K562 (cell line): ENCODE measurements at regions not wholly inside any gene's neighbourhood (a gene's known extent, or its start where the extent isn't known, plus 50 kb on each side); places are given as distances from the start of the nearest gene placed in this dataset.

Experiments
- CAMTA2 ChIP-seq: fragments of 250-450 bp; sonication (Bioruptor Pico); conservative IDR thresholded peaks from 2 replicates; pipeline ENCODE4 v1.5.1; 2022
- CBFA2T3 ChIP-seq: fragments of 450-650 bp; IDR thresholded peaks from 2 replicates; pipeline ENCODE4 v1.6.1; 2017
- DDX20 ChIP-seq: fragments of 450-650 bp; IDR thresholded peaks from 2 replicates; pipeline ENCODE4 v1.6.1; 2016; ENCODE audit warnings: missing genetic modification characterization, low read depth, mild to moderate bottlenecking, missing compliant biosample characterization, moderate library complexity
- ELF2 ChIP-seq: fragments of 250-450 bp; sonication (Bioruptor Pico); IDR thresholded peaks from 2 replicates; pipeline ENCODE4 v1.5.0; 2021; ENCODE audit warnings: mild to moderate bottlenecking
- ERF ChIP-seq: fragments of 450-650 bp; formaldehyde crosslinking; IDR thresholded peaks from 2 replicates; pipeline ENCODE4 v1.4.0; 2020; ENCODE audit warnings: mild to moderate bottlenecking, mixed read lengths
- FOSL1 ChIP-seq: fragments of 200-800 bp; sonication (Bioruptor generic); conservative IDR thresholded peaks from 2 replicates; pipeline ENCODE4 v1.6.1; 2016; ENCODE audit warnings: missing genetic modification characterization, missing compliant biosample characterization
- ILK ChIP-seq: fragments of 450-650 bp; IDR thresholded peaks from 2 replicates; pipeline ENCODE4 v1.6.1; 2016; ENCODE audit warnings: missing genetic modification characterization, low read depth, mild to moderate bottlenecking, missing compliant biosample characterization, moderate library complexity, borderline replicate concordance
- KDM1A ChIP-seq, 2 experiments: fragments of 450-650 bp; IDR thresholded peaks; 2 replicates each; pipeline ENCODE4 v1.6.1; 2016; ENCODE audit warnings: mild to moderate bottlenecking in 2 of 2
- KLF1 ChIP-seq: fragments of 450-650 bp; IDR thresholded peaks from 2 replicates; pipeline ENCODE4 v1.6.1; 2016; ENCODE audit warnings: missing genetic modification characterization, missing compliant biosample characterization
- MAFK ChIP-seq: IDR thresholded peaks from 2 replicates; pipeline ENCODE4 v1.6.1; 2011; ENCODE audit warnings: low read length, improper control_type of control experiment
- MECOM ChIP-seq: fragments of 250-450 bp; sonication (Bioruptor Pico); IDR thresholded peaks from 2 replicates; pipeline ENCODE4 v1.8.0; 2022; ENCODE audit warnings: inconsistent platforms
- MEF2A ChIP-seq: IDR thresholded peaks from 2 replicates; pipeline ENCODE4 v1.6.1; 2011; ENCODE audit warnings: low read depth, mild to moderate bottlenecking, low read length, moderate library complexity; ENCODE audit not compliant: control insufficient read depth
- NCOR1 ChIP-seq: fragments of 450-650 bp; IDR thresholded peaks from 2 replicates; pipeline ENCODE4 v1.6.1; 2016; ENCODE audit warnings: mild to moderate bottlenecking, moderate library complexity
- NFE2 ChIP-seq: IDR thresholded peaks from 2 replicates; pipeline ENCODE4 v1.6.1; 2014; ENCODE audit warnings: antibody characterized with exemption, low read depth
- PCBP2 ChIP-seq: fragments of 200-400 bp; formaldehyde crosslinking; IDR thresholded peaks from 2 replicates; pipeline ENCODE4 v1.6.1; 2018; ENCODE audit warnings: low read length, low read depth, mild to moderate bottlenecking, moderate library complexity; ENCODE audit not compliant: poor library complexity, severe bottlenecking
- POLR2H ChIP-seq: IDR thresholded peaks from 2 replicates; pipeline ENCODE4 v1.6.1; 2016; ENCODE audit warnings: missing genetic modification characterization, low read depth, mild to moderate bottlenecking, control low read depth, missing compliant biosample characterization, moderate library complexity
- SOX6 ChIP-seq: fragments of 450-650 bp; IDR thresholded peaks from 2 replicates; pipeline ENCODE4 v1.6.1; 2014; ENCODE audit warnings: mild to moderate bottlenecking
- SPI1 ChIP-seq: IDR thresholded peaks from 2 replicates; pipeline ENCODE4 v1.6.1; 2011; ENCODE audit warnings: low read depth, low read length, control low read depth, borderline replicate concordance
- STAT5A ChIP-seq: IDR thresholded peaks from 2 replicates; pipeline ENCODE4 v1.6.1; 2012; ENCODE audit warnings: low read length, inconsistent platforms, borderline replicate concordance
- ZKSCAN3 ChIP-seq: fragments of 250-450 bp; sonication (Bioruptor Pico); IDR thresholded peaks from 2 replicates; pipeline ENCODE4 v1.4.0; 2020
- ZNF197 ChIP-seq: fragments of 200-800 bp; sonication (Bioruptor generic); IDR thresholded peaks from 2 replicates; pipeline ENCODE4 v1.6.1; 2016; ENCODE audit warnings: low read depth, missing genetic modification characterization, missing compliant biosample characterization
- ZNF780A ChIP-seq: fragments of 250-450 bp; sonication (Bioruptor Pico); IDR thresholded peaks from 2 replicates; pipeline ENCODE4 v1.5.0; 2021; ENCODE audit warnings: mild to moderate bottlenecking
- ZZZ3 ChIP-seq: fragments of 450-650 bp; IDR thresholded peaks from 2 replicates; pipeline ENCODE4 v1.6.1; 2016; ENCODE audit warnings: antibody characterized with exemption, mild to moderate bottlenecking, moderate library complexity
- TF ChIP-seq, protein P1 (sequence below): sonication (generic); IDR thresholded peaks from 2 replicates; pipeline ENCODE4 v1.6.1; 2016
- TF ChIP-seq, protein P2 (sequence below): fragments of 250-450 bp; sonication (Bioruptor Pico); IDR thresholded peaks from 2 replicates; pipeline ENCODE4 v1.8.0; 2021; ENCODE audit warnings: mild to moderate bottlenecking, moderate library complexity

DNA sequence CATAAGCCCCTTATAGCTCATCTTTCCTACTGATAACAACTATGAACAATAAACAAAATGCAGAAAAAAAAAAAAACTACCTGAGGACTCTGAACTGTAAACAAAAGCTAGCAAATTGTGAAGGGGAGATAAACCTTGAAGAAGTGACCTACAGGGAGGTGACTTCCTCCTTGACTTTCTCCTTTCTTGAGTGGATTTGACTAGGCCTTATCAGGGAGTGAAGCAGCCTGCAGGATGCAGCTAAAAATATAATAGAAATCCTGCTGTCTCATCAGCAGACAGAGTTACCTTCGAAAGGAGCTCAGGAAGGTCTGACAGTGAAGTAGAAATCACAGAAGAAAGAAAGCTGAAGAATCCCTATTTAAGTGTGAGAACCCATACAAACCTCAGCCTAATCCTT is 322.0 kb upstream of the HTR1E start (continued):
- TF ChIP-seq NCOR1 (peak; percentile 25; the same call in 1 of the 2 replicates), FOSL1 (tag) (no peak), NFE2 (peak; percentile 49; the same call in 1 of the 2 replicates), SPI1 (peak; percentile 46; the same call in 1 of the 2 replicates), SOX6 (peak; percentile 70), MAFK (no peak), MEF2A (peak; percentile 75), ERF (CRISPR knock-in tag) (no peak), KLF1 (no peak), ZNF197 (no peak), CBFA2T3 (peak; percentile 69), DDX20 (no peak), CAMTA2 (CRISPR knock-in tag) (no peak), STAT5A (no peak), ILK (tag) (no peak), MECOM (CRISPR knock-in tag) (no peak), ELF2 (CRISPR knock-in tag) (no peak), KDM1A (IDR thresholded peaks at IDR 0.05) (peak; percentile 28; a peak in 2 of 4 replicates), POLR2H (tag) (no peak), ZZZ3 (no peak), ZKSCAN3 (CRISPR knock-in tag) (no peak), ZNF780A (CRISPR knock-in tag) (no peak), PCBP2 (no peak)
- TF ChIP-seq, protein P1, sequence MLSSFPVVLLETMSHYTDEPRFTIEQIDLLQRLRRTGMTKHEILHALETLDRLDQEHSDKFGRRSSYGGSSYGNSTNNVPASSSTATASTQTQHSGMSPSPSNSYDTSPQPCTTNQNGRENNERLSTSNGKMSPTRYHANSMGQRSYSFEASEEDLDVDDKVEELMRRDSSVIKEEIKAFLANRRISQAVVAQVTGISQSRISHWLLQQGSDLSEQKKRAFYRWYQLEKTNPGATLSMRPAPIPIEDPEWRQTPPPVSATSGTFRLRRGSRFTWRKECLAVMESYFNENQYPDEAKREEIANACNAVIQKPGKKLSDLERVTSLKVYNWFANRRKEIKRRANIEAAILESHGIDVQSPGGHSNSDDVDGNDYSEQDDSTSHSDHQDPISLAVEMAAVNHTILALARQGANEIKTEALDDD = 0 out of 2 replicates have a peak, but pooled peaks have one; percentile 52
- TF ChIP-seq, protein P2, sequence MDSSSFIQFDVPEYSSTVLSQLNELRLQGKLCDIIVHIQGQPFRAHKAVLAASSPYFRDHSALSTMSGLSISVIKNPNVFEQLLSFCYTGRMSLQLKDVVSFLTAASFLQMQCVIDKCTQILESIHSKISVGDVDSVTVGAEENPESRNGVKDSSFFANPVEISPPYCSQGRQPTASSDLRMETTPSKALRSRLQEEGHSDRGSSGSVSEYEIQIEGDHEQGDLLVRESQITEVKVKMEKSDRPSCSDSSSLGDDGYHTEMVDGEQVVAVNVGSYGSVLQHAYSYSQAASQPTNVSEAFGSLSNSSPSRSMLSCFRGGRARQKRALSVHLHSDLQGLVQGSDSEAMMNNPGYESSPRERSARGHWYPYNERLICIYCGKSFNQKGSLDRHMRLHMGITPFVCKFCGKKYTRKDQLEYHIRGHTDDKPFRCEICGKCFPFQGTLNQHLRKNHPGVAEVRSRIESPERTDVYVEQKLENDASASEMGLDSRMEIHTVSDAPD (CRISPR knock-in tag) = no peak
